PC-3 (cell line): ENCODE measurements at regions not wholly inside any gene's neighbourhood (a gene's known extent, or its start where the extent isn't known, plus 50 kb on each side); places are given as distances from the start of the nearest gene placed in this dataset.

Experiments used
- ATAC-seq: fragments of 200-7000 bp; cut with Tn5 transposase; 2 replicates; pipeline ENCODE4 v1.9.1; 2020; ENCODE audit warnings: mild to moderate bottlenecking, moderate library complexity
- BruUV-seq: library from RNA; stranded (reverse); fragments of 400-500 nt; replicated peaks from 2 replicates; lab custom pipeline; 2021; lab: Mats Ljungman, UMichigan
- CTCF ChIA-PET: fragments of 300-600 bp; sonication (Branson Sonifier 250); formaldehyde crosslinking; loops from one replicate; lab custom pipeline; 2022; ENCODE audit warnings: antibody characterized with exemption; lab: Charles Lee
- POLR2A ChIA-PET: fragments of 300-600 bp; sonication (Branson Sonifier 250); formaldehyde crosslinking; loops from one replicate; lab custom pipeline; 2022; ENCODE audit warnings: antibody characterized with exemption; ENCODE audit not compliant: unreplicated experiment; lab: Charles Lee
- DNase-seq: peaks from one replicate; pipeline ENCODE4 v3.0.0-alpha.2; 2015
- H2AFZ ChIP-seq: fragments of 300-600 bp; sonication (generic); 2 replicates; pipeline ENCODE4 v1.6.0; 2016; ENCODE audit warnings: antibody characterized with exemption, low read length
- H3F3A ChIP-seq: fragments of 300-600 bp; sonication (generic); one replicate; pipeline ENCODE4 v1.6.0; 2017; ENCODE audit warnings: antibody characterized with exemption, low read length, control low read depth, mild to moderate bottlenecking; ENCODE audit not compliant: unreplicated experiment
- H3K27ac ChIP-seq: fragments of 300-600 bp; sonication (generic); 2 replicates; pipeline ENCODE4 v1.5.1; 2016; ENCODE audit warnings: mild to moderate bottlenecking, low read length
- H3K27me3 ChIP-seq: fragments of 300-600 bp; sonication (generic); 2 replicates; pipeline ENCODE4 v1.6.1; 2016; ENCODE audit warnings: low read length, mixed read lengths
- H3K36me3 ChIP-seq: fragments of 300-600 bp; sonication (generic); 2 replicates; pipeline ENCODE4 v1.6.1; 2016; ENCODE audit warnings: low read depth, mixed run types, low read length, mixed read lengths
- H3K4me1 ChIP-seq: fragments of 300-600 bp; sonication (generic); 2 replicates; pipeline ENCODE4 v1.5.1; 2016; ENCODE audit warnings: low read length; ENCODE audit not compliant: insufficient read depth
- H3K4me2 ChIP-seq: fragments of 300-600 bp; sonication (generic); 2 replicates; pipeline ENCODE4 v1.6.0; 2016; ENCODE audit warnings: low read length
- H3K4me3 ChIP-seq: fragments of 300-600 bp; sonication (generic); 2 replicates; pipeline ENCODE4 v1.5.1; 2016; ENCODE audit warnings: mild to moderate bottlenecking, low read length, mixed read lengths
- H3K79me2 ChIP-seq: fragments of 300-600 bp; sonication (generic); 2 replicates; pipeline ENCODE4 v1.6.1; 2017; ENCODE audit warnings: low read length, mixed read lengths
- H3K9ac ChIP-seq: fragments of 300-600 bp; sonication (generic); 2 replicates; pipeline ENCODE4 v1.6.0; 2016; ENCODE audit warnings: mild to moderate bottlenecking, low read length
- H3K9me2 ChIP-seq: fragments of 300-600 bp; sonication (generic); replicated peaks from 2 replicates; pipeline ENCODE4 v1.6.1; 2016; ENCODE audit warnings: mixed run types, low read length, mixed read lengths
- H3K9me3 ChIP-seq: fragments of 300-600 bp; sonication (generic); 2 replicates; pipeline ENCODE4 v1.6.1; 2016; ENCODE audit warnings: low read length, mixed read lengths
- H4K20me1 ChIP-seq: fragments of 300-600 bp; sonication (generic); 2 replicates; pipeline ENCODE4 v1.6.1; 2016; ENCODE audit warnings: low read length, mixed read lengths
- EZH2 ChIP-seq: fragments of 300-600 bp; sonication (generic); IDR thresholded peaks from one replicate; pipeline ENCODE4 v1.6.1; 2017; ENCODE audit warnings: antibody characterized with exemption, mild to moderate bottlenecking, low read length; ENCODE audit not compliant: unreplicated experiment
- EZH2phosphoT487 ChIP-seq: fragments of 300-600 bp; sonication (generic); IDR thresholded peaks from 2 replicates; pipeline ENCODE4 v1.6.1; 2018; ENCODE audit warnings: mild to moderate bottlenecking, antibody characterized with exemption, low read length, borderline replicate concordance
- intact Hi-C: fragments of 100-400 bp; cut with micrococcal nuclease; formaldehyde crosslinking; loops from 2 replicates; pipeline ENCODE4 v1.9.0; 2023
- TF ChIP-seq, protein P1 (sequence below): fragments of 300-600 bp; sonication (generic); conservative IDR thresholded peaks from 2 replicates; pipeline ENCODE4 v1.5.1; 2017; ENCODE audit warnings: antibody characterized with exemption, low read depth, mild to moderate bottlenecking, low read length

DNA sequence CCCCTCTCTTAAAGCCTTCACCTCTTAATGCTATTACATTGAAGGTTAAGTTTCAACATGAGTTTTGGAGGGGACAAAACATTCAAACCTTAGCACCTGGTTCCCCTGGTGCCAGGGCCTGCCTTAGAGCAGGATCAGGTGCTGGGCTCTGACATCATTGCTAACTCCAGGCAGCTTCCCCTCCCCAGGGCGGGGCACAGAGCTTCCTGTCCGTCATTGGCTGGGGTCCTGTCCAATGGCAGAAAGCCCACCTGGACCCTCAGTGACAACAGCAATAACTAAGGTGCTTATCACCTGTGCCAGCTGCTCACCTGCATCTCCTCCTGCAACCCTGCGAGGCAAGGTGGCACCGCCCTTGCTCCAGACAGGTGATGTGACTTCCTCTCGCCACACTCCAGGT is 177.4 kb downstream of the NSG2 start:
- no peak for DNase-seq
- POLR2A ChIA-PET = no interaction called here
- Histone ChIP-seq H3K9ac (no peak overlapping the region), H3K9me3 (no peaks in the 10 kb centered on the region), H2AFZ (no peak overlapping the region), H3K9me2 (no peaks in the 10 kb centered on the region), H3K4me3 (no peak overlapping the region), H3K36me3 (no peaks in the 10 kb centered on the region), H3K4me2 (no peak overlapping the region), H4K20me1 (no peaks in the 10 kb centered on the region), H3K79me2 (no peaks in the 10 kb centered on the region), H3F3A (no peaks in the 10 kb centered on the region), H3K27ac (no peak overlapping the region), H3K4me1 (no peaks in the 10 kb centered on the region), H3K27me3 (peaks cover 89% of the 10 kb centered on the region)
- ATAC-seq = no peak
- CTCF ChIA-PET = no interaction called here
- no TSS peak for BruUV-seq
- TF ChIP-seq EZH2 = no peak
- intact Hi-C loops = no loop called here

- BruUV-seq = no TSS peak
Observed at GRCh38 chr5:174223355-174223754, 177.8 kb downstream of the NSG2 start.

DNA sequence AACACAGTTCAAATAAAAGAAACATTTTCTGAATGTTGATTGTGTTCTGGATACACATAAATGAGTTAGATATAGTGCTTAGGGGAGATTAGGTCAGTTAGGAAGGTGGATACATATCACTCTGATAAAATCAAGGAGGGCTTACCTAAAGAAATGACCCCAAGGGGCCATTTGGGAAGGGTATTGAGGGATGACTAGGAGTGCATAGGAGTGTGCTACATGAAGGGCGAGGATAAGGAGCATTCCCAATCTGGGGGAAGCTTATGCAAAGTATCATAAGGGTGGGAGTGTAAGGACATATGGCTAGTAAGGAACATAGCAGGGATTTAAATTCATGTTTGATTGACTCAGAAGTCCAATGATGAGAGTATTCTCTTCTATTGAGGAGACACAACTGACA is 183.6 kb downstream of the NSG2 start:
- peaks cover 53% of the 10 kb centered on the region for H3K27me3 ChIP-seq
- intact Hi-C loops = no loop called here
- H3K27ac ChIP-seq = no peak overlapping the region
- no peaks in the 10 kb centered on the region for H3K4me1 ChIP-seq
- no peaks in the 10 kb centered on the region for H3K9me3 ChIP-seq
- no peaks in the 10 kb centered on the region for H3K9me2 ChIP-seq
- no peak overlapping the region for H3K4me3 ChIP-seq
- no peak for DNase-seq
- ChIA-PET CTCF (no interaction called here), POLR2A (no interaction called here)
- no peak overlapping the region for H2AFZ ChIP-seq
- no peak overlapping the region for H3K9ac ChIP-seq
- H4K20me1 ChIP-seq = no peaks in the 10 kb centered on the region
- no peaks in the 10 kb centered on the region for H3K79me2 ChIP-seq
- no TSS peak for BruUV-seq
- H3K36me3 ChIP-seq = no peaks in the 10 kb centered on the region
- ATAC-seq = no peak
- TF ChIP-seq EZH2 (no peak), EZH2phosphoT487 (no peak)
- TF ChIP-seq, protein P1, sequence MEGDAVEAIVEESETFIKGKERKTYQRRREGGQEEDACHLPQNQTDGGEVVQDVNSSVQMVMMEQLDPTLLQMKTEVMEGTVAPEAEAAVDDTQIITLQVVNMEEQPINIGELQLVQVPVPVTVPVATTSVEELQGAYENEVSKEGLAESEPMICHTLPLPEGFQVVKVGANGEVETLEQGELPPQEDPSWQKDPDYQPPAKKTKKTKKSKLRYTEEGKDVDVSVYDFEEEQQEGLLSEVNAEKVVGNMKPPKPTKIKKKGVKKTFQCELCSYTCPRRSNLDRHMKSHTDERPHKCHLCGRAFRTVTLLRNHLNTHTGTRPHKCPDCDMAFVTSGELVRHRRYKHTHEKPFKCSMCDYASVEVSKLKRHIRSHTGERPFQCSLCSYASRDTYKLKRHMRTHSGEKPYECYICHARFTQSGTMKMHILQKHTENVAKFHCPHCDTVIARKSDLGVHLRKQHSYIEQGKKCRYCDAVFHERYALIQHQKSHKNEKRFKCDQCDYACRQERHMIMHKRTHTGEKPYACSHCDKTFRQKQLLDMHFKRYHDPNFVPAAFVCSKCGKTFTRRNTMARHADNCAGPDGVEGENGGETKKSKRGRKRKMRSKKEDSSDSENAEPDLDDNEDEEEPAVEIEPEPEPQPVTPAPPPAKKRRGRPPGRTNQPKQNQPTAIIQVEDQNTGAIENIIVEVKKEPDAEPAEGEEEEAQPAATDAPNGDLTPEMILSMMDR = no peak
- H3K4me2 ChIP-seq = no peak overlapping the region
- no peaks in the 10 kb centered on the region for H3F3A ChIP-seq

More at GRCh38 chr5:174223355-174223754, 177.8 kb downstream of the NSG2 start:
- Histone ChIP-seq H3K4me2 (no peak overlapping the region), H2AFZ (no peak overlapping the region), H3K27me3 (peaks cover 89% of the 10 kb centered on the region), H3K9ac (no peak overlapping the region), H3K9me2 (no peaks in the 10 kb centered on the region), H3K4me1 (no peaks in the 10 kb centered on the region), H3F3A (no peaks in the 10 kb centered on the region), H4K20me1 (no peaks in the 10 kb centered on the region), H3K4me3 (no peak overlapping the region), H3K79me2 (no peaks in the 10 kb centered on the region), H3K36me3 (no peaks in the 10 kb centered on the region), H3K9me3 (no peaks in the 10 kb centered on the region), H3K27ac (no peak overlapping the region)
- ATAC-seq = no peak
- intact Hi-C loops = no loop called here
- TF ChIP-seq EZH2 (no peak), EZH2phosphoT487 (no peak)
- TF ChIP-seq, protein P1 = no peak
- ChIA-PET POLR2A (no interaction called here), CTCF (no interaction called here)
- no peak for DNase-seq
